Liver (tissue), 3 donors: ENCODE measurements at regions not wholly inside any gene's neighbourhood (a gene's known extent, or its start where the extent isn't known, plus 50 kb on each side); places are given as distances from the start of the nearest gene placed in this dataset.

Experiments used
- ATF3 ChIP-seq: IDR thresholded peaks from 2 replicates; pipeline ENCODE4 v1.6.1; 2016; ENCODE audit warnings: antibody characterized with exemption
- CTCF ChIP-seq: fragments of 150-350 bp; IDR thresholded peaks from 2 replicates; pipeline ENCODE4 v1.5.1; 2017; ENCODE audit warnings: improper control_type of control experiment, low read depth, low read length; ENCODE audit not compliant: missing input control
- MAX ChIP-seq: IDR thresholded peaks from 2 replicates; pipeline ENCODE4 v1.6.1; 2016; ENCODE audit warnings: antibody characterized with exemption
- REST ChIP-seq: IDR thresholded peaks from 2 replicates; pipeline ENCODE4 v1.6.1; 2016; ENCODE audit warnings: antibody characterized with exemption, mild to moderate bottlenecking
- TAF1 ChIP-seq: conservative IDR thresholded peaks from 2 replicates; pipeline ENCODE4 v1.6.1; 2016; ENCODE audit warnings: antibody characterized with exemption, mild to moderate bottlenecking
- ZBTB33 ChIP-seq: IDR thresholded peaks from 2 replicates; pipeline ENCODE4 v1.6.1; 2016; ENCODE audit warnings: antibody characterized with exemption
- donor health status: healthy.
- donor health status: healthy.

- no peak for TF ChIP-seq ZBTB33
- TF ChIP-seq CTCF: no peak
- no peak for TF ChIP-seq REST
- TF ChIP-seq TAF1: no peak
- TF ChIP-seq MAX: no peak
- no peak for TF ChIP-seq ATF3
Measured at GRCh38 chr2:237214030-237214675, 128.5 kb downstream of the COPS8 start.
